ENCODE measurements at regions not wholly inside any gene's neighbourhood (a gene's known extent, or its start where the extent isn't known, plus 50 kb on each side); places are given as distances from the start of the nearest gene placed in this dataset.

DNA sequence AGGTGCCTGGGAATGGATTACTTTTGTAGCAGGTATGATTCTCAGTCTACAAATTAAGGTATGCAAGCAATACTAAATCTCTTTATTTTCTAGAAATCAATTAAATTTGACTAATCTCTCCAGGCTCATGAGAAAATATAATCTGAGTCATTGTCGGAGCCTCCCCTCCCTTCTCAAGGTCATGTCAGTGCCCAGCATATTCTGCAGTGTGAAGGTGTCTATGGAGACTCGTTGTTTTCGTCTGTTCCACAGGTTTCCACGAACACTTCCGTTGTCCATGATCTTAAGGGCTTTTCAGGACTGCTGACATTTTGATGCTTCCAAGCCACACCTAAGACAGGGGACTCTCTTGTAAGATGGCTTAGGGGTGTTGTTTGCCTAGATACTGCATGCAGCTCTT, 56.6 kb upstream of the SCOC start:
- H3K4me3 ChIP-seq (ENCODE audit: low read depth, low read length), result no peak overlapping the region
- TF ChIP-seq, protein P1, sequence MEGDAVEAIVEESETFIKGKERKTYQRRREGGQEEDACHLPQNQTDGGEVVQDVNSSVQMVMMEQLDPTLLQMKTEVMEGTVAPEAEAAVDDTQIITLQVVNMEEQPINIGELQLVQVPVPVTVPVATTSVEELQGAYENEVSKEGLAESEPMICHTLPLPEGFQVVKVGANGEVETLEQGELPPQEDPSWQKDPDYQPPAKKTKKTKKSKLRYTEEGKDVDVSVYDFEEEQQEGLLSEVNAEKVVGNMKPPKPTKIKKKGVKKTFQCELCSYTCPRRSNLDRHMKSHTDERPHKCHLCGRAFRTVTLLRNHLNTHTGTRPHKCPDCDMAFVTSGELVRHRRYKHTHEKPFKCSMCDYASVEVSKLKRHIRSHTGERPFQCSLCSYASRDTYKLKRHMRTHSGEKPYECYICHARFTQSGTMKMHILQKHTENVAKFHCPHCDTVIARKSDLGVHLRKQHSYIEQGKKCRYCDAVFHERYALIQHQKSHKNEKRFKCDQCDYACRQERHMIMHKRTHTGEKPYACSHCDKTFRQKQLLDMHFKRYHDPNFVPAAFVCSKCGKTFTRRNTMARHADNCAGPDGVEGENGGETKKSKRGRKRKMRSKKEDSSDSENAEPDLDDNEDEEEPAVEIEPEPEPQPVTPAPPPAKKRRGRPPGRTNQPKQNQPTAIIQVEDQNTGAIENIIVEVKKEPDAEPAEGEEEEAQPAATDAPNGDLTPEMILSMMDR (conservative IDR thresholded peaks at IDR 0.05; ENCODE audit: low read depth, low read length), result no peak
- DNase-seq (ENCODE audit: low read depth), result no peak

DNA sequence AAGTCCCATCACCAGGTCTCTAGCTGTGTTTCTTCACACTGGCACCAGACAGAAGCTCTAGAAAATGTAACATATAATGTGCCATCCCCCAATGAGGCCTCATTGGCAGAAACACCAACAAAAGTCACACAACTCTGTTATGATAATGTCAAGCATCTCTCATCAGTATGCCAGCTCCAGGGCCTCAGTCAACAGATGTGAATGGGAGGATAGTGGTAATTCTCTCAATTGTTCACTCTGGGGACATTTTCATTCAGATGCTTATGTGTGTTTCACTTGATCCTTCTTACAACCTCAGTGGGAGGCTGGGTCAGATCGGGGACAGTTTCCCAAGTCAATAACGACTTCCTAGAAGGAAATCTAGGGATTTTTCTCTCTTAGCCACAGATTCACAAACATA, 57.5 kb upstream of the SCOC start:
- DNase-seq (ENCODE audit: low read depth), result no peak
- TF ChIP-seq, protein P1 (conservative IDR thresholded peaks at IDR 0.05; ENCODE audit: low read depth, low read length), result no peak
- H3K4me3 ChIP-seq (ENCODE audit: low read depth, low read length), result no peak overlapping the region

DNA sequence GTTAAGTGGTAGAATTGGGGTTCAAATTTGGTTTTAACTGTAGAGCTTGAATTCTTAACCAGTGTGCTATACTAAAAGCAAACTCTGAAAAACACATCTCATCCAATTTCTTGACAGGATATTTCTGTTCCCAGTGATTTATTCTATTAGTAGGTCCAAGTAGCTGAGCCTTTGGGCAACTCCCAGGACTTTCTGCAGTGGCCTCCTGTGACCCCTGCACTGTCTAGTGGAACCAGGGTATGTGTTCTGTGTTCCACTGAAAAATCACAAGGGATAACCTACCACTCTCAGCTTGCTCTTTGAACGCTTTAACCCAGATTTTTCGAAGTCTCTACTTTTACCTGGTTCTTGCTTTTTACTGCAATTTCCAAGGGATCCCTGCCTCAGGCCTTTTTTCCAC, 58.0 kb upstream of the SCOC start:
- TF ChIP-seq, protein P1 (conservative IDR thresholded peaks at IDR 0.05; ENCODE audit: low read depth, low read length), result no peak
- no peak overlapping the region for H3K4me3 ChIP-seq (ENCODE audit: low read depth, low read length)
- DNase-seq (ENCODE audit: low read depth), result no peak

DNA sequence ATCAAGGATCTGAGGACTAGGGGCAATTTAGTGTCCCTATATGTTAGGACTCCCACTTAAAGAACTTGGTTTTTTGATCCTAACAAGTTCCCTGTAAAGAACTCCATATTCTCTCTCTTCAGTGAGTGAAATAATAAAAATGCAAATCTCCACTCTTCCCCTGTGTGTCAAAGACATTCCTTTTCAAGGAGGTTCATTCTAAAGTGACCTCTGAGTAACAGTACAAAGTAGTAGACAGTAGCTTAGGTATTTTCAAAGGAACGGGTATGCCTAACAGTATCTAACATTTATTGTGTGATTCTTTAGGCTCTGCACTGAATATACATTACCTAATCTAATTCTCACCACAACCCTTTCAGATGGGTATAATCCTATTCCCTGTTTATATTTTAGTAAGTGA, 58.4 kb upstream of the SCOC start:
- TF ChIP-seq, protein P1 (conservative IDR thresholded peaks at IDR 0.05; ENCODE audit: low read depth, low read length), result no peak
- DNase-seq (ENCODE audit: low read depth), result no peak
- H3K4me3 ChIP-seq (ENCODE audit: low read depth, low read length), result no peak overlapping the region

DNA sequence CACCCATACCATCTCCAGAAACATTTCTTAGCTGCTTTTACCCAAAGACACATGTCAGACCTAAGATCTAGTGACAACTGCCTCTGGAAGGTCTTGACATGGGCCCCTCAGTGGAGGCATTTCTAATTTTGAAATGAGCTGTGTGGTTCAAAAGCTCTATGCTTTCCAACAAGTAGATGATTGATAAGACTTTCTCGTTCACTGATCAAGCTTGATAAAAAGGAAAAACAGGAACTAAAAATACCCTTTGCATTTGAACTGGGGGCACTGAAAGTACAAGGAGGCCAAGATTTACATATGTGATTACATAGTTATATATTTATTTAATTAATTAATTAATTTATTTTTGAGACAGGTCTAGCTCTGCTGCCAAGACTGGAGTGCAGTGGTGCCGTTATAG, 61.3 kb upstream of the SCOC start:
- H3K4me3 ChIP-seq (ENCODE audit: low read depth, low read length), result no peak overlapping the region
- TF ChIP-seq, protein P1 (conservative IDR thresholded peaks at IDR 0.05; ENCODE audit: low read depth, low read length), result no peak
- no peak for DNase-seq (ENCODE audit: low read depth)

DNA sequence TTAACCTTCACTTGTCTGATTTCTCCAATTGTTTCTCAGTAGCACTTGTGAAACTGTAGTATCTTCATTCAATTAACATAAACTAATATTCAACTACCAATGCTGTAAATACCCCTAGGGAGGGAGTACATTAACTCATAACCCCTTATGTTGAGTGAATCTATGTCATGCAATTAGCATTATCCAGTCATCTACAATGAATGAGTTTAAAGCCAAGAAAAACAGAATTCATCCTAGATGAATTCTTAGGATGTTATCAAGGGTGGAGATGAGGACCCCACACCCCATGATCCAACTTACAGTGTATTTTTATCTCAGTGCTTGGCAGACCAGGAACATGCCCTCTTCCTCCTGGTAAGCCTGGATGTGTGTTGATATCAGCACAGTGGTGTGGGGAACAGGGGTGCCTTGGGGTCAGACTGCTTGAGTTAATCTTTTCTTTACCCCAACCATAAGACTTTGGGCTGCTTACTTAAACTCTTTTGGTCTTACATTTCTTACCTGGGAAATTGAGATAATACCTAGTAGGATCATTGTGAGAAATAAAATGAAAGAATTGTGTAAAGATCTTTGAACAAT, 62.1 kb upstream of the SCOC start:
- TF ChIP-seq, protein P1 (conservative IDR thresholded peaks at IDR 0.05; ENCODE audit: low read depth, low read length), result no peak
- DNase-seq (ENCODE audit: low read depth), result no peak
- no peak overlapping the region for H3K4me3 ChIP-seq (ENCODE audit: low read depth, low read length)

DNA sequence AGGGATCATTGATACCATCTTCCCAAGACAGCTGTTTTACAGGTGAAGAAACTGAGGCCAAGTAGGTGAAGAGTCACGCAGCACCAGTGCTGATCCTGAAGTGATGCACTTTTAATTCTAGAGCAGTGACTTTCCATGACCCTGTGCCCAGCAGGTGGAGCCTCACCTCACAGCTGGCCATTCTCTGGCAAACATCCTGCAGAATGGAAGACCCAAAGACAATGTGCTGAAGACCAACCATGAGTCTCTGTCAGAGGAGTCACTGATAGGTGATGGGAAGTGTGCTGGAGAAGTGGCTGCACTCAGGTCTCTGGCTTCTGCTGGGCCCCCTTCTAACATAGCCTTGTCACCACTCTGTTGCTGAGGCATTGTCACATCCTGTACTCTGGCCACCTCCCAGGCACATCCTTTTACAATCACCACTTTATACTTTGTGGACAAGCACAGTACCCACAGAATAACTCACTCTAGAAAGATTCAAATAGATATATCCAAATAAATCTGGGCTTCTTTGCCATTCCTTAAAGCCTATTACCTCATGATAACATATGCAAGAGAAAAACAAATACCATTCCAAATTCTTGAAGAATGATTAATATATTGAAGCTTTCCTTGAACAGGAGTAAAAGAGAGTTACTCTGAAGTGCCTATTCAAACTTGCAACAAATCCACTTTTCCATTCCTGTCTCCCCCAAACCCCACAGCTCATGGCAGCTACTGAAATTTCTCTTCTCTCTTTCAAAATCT, 64.1 kb upstream of the SCOC start:
- TF ChIP-seq, protein P1 (conservative IDR thresholded peaks at IDR 0.05; ENCODE audit: low read depth, low read length), result peak; percentile 40
- no peak for DNase-seq (ENCODE audit: low read depth)
- no peak overlapping the region for H3K4me3 ChIP-seq (ENCODE audit: low read depth, low read length)
